Hematopoietic multipotent progenitor cell (in vitro differentiated cells): ENCODE measurements at regions not wholly inside any gene's neighbourhood (a gene's known extent, or its start where the extent isn't known, plus 50 kb on each side); places are given as distances from the start of the nearest gene placed in this dataset.

Experiments
- DNase-seq, 3 donors: peaks; one replicate each; pipeline ENCODE4 v3.0.0-alpha.2; 2011 to 2015; ENCODE audit warnings: low read depth in 2 of 3, low spot score in 2 of 3

- DNase-seq, result no peak
Measured at GRCh38 chr2:134153294-134153880, 100.5 kb upstream of the MGAT5 start.

GRCh38 chr2:134154246-134154645 is 99.6 kb upstream of the MGAT5 start:
- no peak for DNase-seq

- DNase-seq, result no peak
Measured at GRCh38 chr2:134155134-134155533, 98.7 kb upstream of the MGAT5 start.

- no peak for DNase-seq
Measured at GRCh38 chr2:134158295-134158694, 95.6 kb upstream of the MGAT5 start.

- DNase-seq, result peak in 2 of 3 donors; percentile 18 to 31
Measured at GRCh38 chr2:134161170-134161547, 92.7 kb upstream of the MGAT5 start.

GRCh38 chr2:134163336-134163735 is 90.5 kb upstream of the MGAT5 start:
- no peak for DNase-seq

GRCh38 chr2:134164306-134164705 is 89.6 kb upstream of the MGAT5 start:
- no peak for DNase-seq

- DNase-seq, result no peak
Measured at GRCh38 chr2:134167015-134167414, 86.9 kb upstream of the MGAT5 start.

- no peak for DNase-seq
Measured at GRCh38 chr2:134169788-134170187, 84.1 kb upstream of the MGAT5 start.

- DNase-seq, result no peak
Measured at GRCh38 chr2:134170294-134170693, 83.6 kb upstream of the MGAT5 start.

- no peak for DNase-seq
Measured at GRCh38 chr2:134170700-134171099, 83.2 kb upstream of the MGAT5 start.

GRCh38 chr2:134173338-134174016 is 80.4 kb upstream of the MGAT5 start:
- peak in 1 of 3 donors; percentile 10 for DNase-seq

- no peak for DNase-seq
Measured at GRCh38 chr2:134174711-134175110, 79.2 kb upstream of the MGAT5 start.

GRCh38 chr2:134175834-134176233 is 78.0 kb upstream of the MGAT5 start:
- DNase-seq, result no peak

- DNase-seq, result no peak
Measured at GRCh38 chr2:134177351-134177931, 76.4 kb upstream of the MGAT5 start.

GRCh38 chr2:134178138-134178877 is 75.6 kb upstream of the MGAT5 start:
- no peak for DNase-seq

- DNase-seq, result peak in 2 of 3 donors; percentile 33 to 43
Measured at GRCh38 chr2:134181219-134181618, 72.7 kb upstream of the MGAT5 start.

GRCh38 chr2:134183679-134184078 is 70.2 kb upstream of the MGAT5 start:
- no peak for DNase-seq

GRCh38 chr2:134185639-134186038 is 68.2 kb upstream of the MGAT5 start:
- no peak for DNase-seq

GRCh38 chr2:134189009-134189720 is 64.7 kb upstream of the MGAT5 start:
- no peak for DNase-seq
